ENCODE measurements at regions not wholly inside any gene's neighbourhood (a gene's known extent, or its start where the extent isn't known, plus 50 kb on each side); places are given as distances from the start of the nearest gene placed in this dataset.
"Not testable (repeated sequence)": the region's sequence is repeated elsewhere in the genome, so short reads cannot be mapped to it uniquely, and the experiment has no call there.

DNA sequence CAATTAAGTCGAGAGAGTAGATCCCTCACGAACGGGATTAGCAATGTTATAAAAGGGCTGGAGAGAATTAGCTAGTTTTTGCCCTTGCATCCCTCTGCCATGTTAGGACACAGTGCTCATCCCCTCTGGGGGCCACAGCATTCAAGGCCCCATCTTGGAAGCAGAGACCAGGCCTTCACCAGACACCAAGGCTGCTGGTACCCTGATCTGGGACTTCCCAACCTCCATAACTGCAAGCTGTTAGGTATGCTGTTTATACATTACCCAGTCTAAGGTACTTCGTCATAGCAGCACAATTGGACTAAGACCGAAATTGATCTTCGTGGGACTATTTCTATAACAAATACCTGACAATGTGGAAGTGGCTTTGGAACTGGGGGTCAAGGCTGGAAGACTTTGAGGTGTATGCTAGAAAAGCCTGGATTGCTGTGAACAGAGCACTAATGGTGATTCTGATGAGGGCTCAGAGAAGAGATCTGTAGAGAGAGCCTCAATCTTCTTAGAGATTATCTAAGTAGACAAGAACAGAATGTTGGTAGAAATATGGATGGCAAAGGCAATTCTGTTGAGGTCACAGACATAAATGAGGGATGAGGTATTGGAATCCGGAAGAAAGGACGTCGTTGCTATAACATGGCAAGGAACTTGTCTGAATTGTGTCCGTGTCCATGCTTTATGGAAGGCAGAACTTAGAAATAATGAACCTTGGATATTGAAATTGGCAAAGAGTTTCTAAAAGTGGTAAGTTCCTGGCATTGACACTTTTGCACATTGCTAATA lies 83.8 kb upstream of the KIF26B start:
- no peak overlapping the region for H3K27ac ChIP-seq
- H3K4me3 ChIP-seq, result no peak overlapping the region

DNA sequence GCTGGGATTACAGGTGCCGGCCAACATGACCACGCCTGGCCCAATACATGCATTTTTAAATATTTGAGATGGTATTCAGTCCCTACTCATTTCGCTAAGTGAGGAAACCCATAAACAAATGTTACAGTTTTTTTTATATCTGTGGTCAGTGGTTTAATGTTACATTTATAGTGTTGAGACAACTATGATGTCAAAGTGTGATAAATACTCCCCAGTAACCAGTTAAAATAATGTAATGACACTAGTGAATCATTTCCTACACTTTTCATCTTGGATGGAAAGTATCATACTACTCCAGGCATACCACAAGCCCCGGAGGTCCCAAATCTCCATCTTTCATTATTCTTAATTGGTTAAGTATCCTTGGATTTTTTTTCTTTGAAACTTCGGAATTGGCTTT lies 87.5 kb upstream of the KIF26B start:
- H3K4me3 ChIP-seq, result no peak overlapping the region

DNA sequence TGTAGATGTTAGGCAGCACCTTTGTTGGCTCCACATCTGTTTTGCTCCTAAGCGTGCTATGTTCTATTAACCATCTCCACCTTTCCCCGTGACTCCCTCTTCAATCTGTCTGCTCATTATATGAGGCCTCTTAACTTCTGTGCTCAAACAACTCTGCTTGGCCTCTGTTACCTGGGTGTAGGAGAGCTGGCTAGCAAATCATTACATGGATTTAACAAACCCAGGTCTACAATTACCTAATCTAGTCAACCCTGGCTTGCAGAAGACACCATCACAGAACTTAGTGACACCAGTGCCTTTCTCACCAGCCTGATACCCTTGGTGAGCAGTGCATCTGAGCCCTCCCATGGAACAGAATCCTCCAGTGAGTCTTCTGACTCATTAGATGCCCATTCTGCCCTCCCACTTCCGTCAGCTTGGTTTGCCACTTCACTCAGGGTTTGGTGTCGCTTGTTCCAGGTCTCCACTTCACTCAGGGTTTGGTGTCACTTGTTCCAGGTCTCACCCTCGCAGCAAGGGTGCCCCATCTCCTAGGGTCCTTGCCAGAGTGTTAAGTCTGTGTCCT lies 92.0 kb upstream of the KIF26B start:
- Histone ChIP-seq H3K27ac (no peak overlapping the region), H3K4me3 (no peak overlapping the region)

More for the DNA sequence above, 87.5 kb upstream of the KIF26B start:
- no peak overlapping the region for H3K27ac ChIP-seq

DNA sequence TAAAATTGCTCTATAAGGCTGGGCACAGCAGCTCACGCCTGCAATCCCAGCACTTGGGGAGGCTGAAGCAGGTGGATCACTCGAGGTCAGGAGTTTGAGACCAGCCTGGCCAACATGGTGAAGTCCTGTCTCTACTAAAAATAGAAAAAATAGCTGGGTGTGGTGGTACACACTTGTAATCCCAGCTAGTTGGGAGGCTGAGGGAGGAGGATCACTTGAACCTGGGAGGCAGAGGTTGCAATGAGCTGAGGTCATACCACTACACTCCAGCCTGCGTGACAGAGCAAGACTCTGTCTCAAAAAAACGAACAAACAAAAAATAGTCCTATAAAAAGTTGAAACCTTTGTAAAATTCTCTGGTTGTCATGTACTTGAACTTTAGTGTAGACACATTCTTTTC lies 93.0 kb upstream of the KIF26B start:
- H3K27ac ChIP-seq, H3K4me3 ChIP-seq: not testable (repeated sequence)

DNA sequence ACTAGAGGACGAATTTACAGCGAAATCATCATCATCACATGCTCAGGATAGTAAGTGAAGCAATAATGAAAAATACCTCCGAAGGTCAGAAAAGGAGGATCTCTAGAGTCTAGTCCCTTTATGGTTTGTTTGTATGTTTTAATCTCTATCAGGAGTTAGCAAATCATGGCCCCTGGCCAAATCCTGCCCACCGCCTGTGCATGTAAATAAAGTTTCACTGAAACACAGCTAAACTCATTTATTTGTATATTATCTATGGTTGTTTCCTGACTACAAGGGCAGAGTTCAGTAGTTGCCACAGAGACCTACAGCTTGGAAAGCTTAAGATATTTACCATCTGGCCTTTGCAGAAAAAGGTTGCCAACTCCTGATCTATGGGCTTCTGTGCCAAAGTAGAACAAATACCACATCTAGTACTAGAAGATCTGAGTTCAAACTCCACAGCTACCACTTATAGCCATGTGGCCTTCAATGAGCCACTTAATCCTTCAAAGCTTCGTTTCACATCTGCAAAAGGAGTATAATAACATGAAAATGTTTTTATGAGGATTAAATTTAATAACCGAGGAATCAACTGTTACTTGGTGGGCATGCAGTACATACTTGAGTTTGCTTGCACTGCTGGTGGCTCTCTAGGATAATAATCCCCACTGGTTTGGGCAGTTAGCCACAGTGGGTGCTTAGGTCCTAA lies 94.0 kb upstream of the KIF26B start:
- Histone ChIP-seq H3K27ac (no peak overlapping the region), H3K4me3 (no peak overlapping the region)

DNA sequence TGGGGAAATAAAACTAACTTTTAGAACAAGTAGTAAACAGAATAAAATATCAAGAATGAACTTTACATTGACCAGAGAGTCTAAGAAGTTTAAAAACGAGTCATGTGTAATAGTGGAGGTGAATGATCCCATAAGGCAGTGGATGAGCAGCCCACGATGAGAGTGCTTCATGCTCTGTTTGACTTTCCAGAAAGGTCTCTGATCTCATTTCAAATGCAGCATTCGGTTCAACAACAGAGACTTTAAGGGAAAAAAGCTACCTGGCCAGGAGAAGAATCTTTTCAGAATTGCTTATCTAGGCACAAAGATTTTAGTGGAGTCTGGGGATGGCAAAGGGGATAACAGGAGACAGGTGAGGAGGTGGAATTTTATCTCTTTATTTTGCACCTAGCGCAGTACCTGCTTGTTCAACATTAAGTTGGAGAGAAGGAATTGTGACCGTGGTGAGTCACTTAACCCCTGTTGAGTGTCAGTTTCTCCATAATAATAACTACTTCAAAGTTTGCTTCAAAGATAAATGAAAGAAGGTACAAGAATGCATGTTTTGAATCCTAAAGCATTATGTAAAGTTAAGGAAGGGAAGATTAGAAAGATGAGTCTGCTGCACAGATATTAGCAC lies 94.9 kb upstream of the KIF26B start:
- no peak overlapping the region for H3K27ac ChIP-seq

DNA sequence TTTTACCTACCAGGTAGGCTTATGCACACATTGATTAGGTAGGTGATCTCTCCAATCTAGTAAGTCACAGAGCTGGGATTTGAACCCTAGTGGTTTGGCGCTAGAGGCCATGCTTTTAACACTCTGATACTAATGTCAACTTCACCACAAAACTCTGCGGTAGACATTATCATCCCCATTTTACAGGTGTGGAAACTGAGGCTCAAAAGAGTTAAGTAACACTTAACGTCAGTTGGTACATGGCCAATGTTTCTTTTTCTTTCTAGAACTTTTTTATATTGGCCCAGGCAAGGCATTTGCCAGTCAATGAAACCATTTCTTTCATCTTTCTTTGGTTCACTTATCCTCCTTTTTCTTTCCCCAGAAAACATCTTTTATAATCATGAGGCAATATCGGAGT lies 95.9 kb upstream of the KIF26B start:
- Histone ChIP-seq H3K27ac (no peak overlapping the region), H3K4me3 (no peak overlapping the region)

More for the DNA sequence above, 94.9 kb upstream of the KIF26B start:
- H3K4me3 ChIP-seq, result no peak overlapping the region

DNA sequence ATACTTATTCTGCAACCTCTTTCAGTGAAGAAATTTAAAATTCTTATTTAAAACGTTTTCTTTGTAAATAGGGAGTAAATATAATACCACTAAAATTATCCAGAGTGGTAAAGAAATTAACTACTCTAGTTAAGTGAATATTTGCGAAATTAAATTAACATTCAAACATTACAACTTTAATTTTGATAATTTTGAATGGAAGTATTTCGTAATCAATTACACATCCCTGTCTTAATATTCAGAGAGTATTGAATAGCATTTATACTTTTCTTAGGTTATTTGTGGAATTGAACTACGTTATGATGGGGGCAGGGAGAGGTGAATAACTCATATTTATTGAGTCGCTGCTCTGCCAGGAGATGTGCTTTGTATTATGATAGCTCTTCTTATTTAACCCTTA lies 96.3 kb upstream of the KIF26B start:
- Histone ChIP-seq H3K4me3 (no peak overlapping the region), H3K27ac (no peak overlapping the region)

DNA sequence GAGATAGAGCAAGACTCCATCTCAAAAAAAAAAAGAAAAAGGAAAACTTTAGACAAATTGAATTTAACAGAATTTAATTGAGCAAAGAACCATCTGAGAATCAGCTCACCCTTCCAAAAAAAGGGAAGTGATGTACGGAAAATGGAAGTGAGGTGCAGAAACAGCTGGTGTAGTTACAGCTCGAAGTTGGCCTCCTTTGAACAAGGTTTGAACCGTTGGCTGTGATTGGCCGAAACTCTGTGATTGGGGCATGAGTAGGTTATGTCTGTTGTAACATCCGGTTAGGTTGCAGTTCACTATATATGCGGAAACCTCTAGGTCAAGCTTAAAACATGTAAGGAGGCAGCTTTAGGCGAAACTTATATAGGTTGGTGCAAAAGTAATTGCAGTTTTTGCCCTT lies 97.9 kb upstream of the KIF26B start:
- Histone ChIP-seq H3K4me3 (no peak overlapping the region), H3K27ac (no peak overlapping the region)

DNA sequence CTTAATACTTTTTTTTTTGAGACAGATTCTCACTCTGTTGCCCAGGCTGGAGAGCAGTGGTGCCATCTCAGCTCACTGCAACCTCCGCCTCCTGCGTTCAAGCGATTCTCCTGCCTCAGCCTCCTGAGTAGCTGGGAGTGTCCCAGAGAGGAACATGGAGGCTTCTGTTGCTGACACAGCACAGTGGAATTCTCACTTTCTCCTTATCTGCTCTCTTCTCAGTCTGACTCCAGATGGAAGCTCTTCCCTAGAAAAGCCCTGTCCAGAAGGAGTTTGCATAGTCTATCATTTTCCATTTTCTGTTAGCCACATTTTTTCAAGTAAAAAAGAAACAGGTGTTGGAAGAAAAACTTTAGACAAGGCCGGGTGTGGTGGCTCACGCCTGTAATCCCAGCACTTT lies 98.5 kb upstream of the KIF26B start:
- H3K27ac ChIP-seq, H3K4me3 ChIP-seq: not testable (repeated sequence)

DNA sequence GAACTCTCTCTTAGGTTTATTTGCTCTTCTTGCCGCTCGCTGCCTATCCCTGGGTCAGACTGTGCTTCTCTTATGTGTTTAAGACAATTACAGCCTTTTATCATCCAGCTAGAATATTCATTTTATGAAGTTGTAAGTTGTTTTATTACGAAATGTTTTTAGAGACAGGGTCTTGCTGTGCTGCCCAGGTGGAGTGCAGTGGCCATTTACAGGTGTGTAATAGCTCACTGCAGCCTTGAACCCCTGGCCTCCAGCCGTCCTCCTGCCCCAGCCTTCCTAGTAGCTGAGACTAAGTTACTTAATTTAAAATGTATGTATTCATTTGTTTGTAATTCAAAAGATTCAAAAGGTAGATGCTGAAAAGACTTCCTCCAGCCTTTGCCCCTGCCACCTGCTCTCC lies 99.0 kb upstream of the KIF26B start:
- Histone ChIP-seq H3K27ac (no peak overlapping the region), H3K4me3 (no peak overlapping the region)

DNA sequence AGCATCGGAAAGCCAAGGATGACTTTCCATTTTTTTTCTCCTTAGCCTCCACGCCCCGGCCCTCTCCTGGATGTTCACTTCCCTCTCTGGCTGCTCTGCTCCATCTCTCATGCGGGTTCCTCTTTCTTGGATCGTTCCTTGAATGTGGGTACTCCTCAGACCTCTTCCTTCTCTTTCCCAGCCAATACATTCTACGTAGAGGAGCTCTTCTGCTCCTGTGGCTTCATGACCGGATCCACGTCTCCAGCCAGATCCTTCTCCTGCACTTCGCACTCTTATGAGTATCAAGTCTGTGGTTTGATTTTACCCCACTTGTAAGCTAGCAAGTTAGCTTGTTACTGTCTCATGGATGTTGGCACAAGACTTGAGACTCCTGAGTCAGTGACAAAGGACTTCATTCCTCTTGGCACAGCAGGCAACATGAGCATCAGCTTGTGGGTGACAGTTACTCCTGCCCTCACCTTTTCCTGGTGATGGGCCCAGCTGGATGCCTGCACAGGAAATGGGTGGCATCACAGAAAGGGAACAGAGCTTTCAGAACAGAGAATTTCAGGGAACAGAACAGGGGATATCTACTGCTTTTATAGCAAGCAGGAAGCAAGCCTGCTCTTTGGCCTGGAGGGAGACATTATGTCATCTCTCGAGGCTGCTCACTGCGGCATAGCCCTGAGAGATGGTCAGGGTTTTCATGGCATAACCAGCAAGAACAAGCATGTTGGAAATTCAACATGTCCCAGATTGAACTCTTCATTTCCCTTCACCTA lies 100.1 kb upstream of the KIF26B start:
- Histone ChIP-seq H3K27ac (peak overlapping the region in 6 of 21 experiments; percentile 4 to 55 (median 32)), H3K4me3 (no peak overlapping the region)

DNA sequence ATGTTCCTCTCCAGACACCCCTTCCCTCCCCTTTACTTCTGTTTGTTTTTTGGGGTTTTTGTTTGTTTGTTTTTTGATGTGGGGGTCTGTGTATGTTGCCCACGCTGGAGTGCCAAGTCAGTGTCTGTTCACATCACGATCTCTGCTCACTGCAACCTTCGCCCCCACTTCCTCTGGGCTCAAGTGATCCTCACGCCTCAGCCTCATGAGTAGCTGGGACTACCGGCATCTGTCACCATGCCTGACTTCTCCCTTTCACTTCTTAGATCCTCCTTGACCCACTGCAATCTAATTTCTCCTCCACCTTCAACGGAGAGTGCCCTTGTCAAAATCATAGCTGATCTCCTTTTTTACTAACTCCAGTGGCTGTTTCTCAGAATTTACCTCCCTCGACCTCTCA lies 100.7 kb upstream of the KIF26B start:
- H3K4me3 ChIP-seq, result no peak overlapping the region
- H3K27ac ChIP-seq, result peak overlapping the region in 8 of 21 experiments; percentile 10 to 70 (median 31)

DNA sequence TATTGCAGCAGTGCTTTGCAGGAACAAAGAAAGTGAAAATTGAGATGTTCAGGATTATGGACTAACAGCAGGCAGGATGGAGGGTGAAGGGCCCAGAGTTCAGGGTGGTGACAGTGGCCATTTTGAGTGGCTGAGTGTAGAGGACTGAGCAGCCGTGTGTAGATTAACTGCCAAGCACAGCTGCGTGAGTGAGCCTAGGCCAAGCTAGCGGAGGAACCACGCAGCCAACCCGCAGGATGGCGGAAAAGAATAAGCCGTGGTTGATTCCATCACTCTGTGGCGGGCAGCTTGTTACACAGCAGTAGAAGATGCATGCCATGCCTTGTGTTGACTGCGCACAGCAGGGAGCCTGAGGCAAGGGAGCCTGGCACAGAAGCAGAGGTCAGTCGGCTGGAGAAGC lies 102.5 kb upstream of the KIF26B start:
- no peak overlapping the region for H3K4me3 ChIP-seq
- no peak overlapping the region for H3K27ac ChIP-seq

DNA sequence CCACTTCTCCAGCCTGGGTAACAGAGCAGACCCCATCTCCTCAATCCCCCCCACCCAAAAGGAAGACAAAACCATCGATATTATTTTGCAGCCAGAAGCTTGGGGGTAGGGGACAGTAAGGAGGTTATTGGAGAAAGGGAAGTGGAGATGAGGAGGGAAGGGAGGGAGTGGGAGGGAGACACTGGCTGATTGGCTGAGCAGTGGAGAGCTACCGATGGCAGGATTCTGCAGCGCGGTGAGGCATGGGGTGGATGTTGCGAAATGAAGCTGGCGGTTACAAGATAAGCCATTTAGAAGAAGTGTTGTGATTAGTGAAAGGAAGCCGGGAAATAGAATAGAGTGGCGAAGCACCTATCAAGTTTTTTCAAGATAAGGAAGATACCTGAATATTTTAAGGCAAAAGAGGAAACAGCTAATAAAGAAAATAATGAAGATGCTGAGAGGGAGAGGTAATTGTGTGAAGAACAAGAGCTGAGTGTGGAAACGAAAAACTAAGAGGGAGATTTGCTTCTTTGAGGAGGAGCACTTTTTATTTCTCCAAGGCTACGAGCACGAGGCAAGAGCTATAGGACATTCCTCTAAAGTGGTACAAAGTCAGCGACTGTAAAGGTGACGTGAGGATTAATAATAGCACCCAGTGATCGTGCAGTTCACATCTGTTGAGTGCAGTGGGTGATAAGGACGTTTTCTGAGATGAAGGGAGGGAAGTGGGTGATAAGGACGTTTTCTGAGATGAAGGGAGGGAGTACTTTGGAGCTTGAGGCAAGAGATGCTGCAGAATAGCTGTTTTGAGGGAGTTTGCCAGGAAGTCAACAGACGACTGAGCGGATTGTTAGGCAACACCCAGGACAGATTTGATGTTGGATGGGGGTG lies 103.2 kb upstream of the KIF26B start:
- Histone ChIP-seq H3K4me3 (no peak overlapping the region), H3K27ac (no peak overlapping the region)

DNA sequence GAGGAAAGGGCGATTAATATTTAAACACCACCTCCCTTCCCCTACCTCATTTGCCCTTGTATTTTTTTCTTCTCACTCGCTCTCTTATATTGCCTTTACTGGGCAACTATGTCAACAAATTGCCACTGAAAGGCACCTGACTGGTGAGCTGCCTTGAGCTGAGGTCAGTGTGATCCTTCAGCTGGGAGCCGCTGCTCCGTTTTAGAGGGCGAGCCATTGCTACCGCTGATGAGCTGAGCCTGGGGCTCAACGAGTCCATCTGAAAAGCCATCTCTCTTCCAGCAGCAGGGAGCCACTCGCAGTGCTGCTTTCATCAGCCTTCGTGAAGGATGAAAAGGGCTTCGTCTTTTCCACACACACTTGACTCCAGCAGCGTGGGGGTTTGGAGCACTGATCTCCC lies 108.0 kb upstream of the KIF26B start:
- H3K4me3 ChIP-seq, result no peak overlapping the region

DNA sequence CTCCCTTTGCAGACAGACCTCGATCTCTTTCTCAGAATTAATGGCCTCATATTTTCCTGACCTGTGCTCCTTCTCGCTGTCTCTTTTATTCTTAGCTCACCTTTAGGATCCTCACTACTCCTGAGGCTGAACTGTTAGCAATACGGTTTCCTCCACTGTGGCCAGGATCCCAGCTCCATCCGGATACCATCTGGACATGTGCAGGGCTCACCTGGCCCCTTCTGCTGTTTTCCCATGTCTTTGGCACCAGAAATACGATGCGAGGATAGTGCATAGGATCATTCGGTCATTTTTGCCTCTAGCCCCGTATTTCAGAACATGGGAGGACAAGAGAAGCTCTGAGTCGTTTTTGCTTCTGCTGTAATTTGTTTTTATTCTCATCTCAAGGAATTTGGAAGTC lies 108.5 kb upstream of the KIF26B start:
- no peak overlapping the region for H3K27ac ChIP-seq

More for the DNA sequence above, 108.0 kb upstream of the KIF26B start:
- no peak overlapping the region for H3K27ac ChIP-seq

DNA sequence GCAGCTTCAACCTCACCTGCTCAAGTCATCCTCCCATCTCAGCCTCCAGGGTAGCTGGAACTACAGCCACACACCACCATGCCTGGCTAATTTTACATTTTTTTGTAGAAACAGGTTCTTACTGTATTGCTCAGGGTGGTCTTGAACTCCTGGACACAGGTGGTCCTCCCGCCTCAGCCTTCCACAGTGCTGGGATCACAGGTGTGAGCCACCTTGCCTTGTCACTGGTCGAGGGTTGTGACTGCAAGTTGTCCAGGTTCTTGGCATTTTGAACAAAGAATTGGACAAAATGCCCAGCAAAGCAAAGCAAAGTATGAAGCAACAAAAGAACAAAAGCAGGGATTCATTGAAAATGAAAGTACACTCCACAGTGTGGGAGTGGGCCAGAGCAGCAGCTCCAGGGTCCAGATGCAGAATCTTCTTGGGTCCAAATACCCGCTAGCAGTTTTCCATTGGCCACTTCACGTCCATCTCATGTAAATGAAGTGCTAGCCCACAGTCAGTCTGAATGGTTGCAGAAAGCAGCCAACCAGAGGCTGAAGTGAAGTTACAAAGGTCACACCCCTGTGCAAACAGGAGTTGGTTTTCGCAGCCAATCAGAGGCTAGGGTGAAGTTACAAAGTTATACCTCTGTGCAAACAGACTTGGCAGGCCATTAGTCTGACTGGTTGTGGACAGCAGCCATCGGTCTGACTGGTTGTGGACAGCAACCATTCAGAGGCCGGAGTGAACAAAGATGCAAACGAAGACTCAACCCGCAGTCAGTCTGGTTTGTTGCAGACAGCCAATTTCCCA lies 109.5 kb upstream of the KIF26B start:
- H3K27ac ChIP-seq, result no peak overlapping the region
- H3K4me3 ChIP-seq, result no peak overlapping the region

More for the DNA sequence above, 108.5 kb upstream of the KIF26B start:
- H3K4me3 ChIP-seq, result no peak overlapping the region

All from skin epidermis (tissue), 12 donors.